GM19035 (cell line): ENCODE measurements at regions not wholly inside any gene's neighbourhood (a gene's known extent, or its start where the extent isn't known, plus 50 kb on each side); places are given as distances from the start of the nearest gene placed in this dataset.

Experiments
- ATAC-seq: cut with Tn5 transposase; IDR thresholded peaks from one replicate; pipeline ENCODE4 v1.9.1; 2021; ENCODE audit not compliant: unreplicated experiment

DNA sequence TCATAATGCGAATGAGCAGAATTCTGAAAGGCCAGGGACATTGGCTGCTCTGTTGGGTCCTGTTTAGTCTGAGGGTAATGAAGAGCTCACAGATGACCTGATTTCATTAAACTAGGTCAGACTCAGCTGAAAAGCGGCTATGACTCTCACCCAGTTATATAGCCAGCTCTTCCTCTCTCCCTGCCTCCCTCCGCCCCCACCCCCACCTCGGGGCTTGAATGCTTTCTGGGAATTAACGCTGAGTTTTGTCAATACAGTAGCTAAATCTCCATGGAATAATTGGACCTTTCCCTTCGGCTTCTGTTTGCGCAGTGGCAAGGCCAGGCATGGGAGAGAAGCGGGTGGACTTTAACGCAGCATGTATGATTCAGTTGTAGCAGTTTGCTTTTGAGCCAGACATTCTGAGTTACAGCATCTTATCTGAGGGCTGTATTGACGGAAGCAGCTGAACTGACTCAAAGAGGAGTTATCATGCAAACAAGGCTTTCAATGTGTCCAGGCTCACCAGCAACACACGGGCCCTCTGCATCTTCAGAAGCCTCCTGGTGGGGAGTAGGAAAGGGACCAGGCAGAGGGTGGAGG is 110.6 kb downstream of the MYCN start:
- no peak for ATAC-seq

DNA sequence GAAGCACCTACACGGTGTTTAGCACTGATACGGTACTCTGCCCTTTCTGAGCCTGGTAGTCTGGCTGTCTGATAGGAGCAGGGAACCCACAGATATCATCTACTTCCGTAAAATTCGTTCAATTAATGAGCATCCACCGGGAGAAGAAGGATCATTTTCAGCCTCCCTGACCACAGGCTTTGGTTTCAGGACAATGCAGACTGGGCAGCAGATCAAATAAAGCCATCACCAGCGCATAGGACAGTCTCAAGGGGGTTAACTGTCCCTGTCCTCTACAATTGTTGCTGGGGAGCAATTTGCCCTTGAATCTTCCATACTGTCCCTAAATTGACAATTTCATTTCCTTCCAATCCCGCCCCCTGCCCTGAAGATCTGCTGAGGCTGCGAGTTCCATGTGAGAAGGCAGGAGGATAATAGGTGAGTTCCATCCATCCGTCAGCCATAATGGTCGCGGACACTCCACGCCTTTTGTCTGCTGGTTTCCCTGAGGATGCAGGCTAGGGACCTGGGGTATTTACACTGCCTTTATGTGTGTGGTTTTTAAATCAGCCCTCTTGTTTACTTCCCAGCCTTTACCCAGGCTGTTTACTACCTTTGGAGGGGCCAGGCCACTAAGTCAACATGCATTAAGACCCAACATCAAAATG is 110.0 kb downstream of the MYCN start:
- ATAC-seq, result no peak

- no peak for ATAC-seq
Measured at GRCh38 chr2:16049406-16049805, 109.1 kb downstream of the MYCN start.

GRCh38 chr2:16048466-16048865 is 108.1 kb downstream of the MYCN start:
- no peak for ATAC-seq

DNA sequence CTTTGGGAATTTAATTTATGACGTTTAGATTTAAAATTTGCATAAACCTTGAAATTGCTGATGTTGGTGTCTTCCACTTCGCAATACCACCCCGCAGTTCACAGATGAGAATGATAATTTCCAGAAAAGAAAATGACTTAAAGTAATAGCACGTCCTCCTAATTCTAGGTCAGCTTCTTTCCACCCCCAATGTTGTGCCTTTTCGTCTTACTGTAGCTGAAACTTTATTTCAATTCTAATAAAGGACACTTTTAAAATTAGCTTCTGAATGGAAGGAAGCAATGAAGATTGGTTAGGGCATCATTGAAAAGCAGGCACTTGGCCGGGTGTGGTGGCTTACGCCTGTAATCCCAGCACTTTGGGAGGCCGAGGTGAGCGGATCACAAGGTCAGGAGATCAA is 107.4 kb downstream of the MYCN start:
- no peak for ATAC-seq

GRCh38 chr2:16046649-16047048 is 106.3 kb downstream of the MYCN start:
- no peak for ATAC-seq

- no peak for ATAC-seq
Measured at GRCh38 chr2:16045653-16046352, 105.5 kb downstream of the MYCN start.

GRCh38 chr2:16044946-16045456 is 104.7 kb downstream of the MYCN start:
- ATAC-seq, result no peak

DNA sequence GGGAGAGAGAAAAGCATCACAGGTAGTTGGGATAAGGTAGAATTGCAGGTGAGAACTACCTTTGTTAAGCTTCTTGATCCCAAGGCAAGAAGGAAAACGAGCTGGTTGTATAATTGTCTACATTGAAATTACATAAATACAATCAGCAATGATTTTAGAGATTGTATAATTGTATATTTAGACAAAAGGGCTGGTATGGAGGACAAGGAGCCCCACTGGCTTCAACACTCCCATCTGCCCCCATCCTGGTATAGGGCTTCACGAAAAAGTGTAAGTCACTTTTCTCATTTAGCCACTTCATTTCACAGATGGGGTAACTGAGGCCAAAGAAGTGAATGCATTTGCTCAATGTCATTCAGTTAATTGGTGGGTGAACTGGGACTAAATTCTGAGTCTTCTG is 103.3 kb downstream of the MYCN start:
- ATAC-seq, result no peak

GRCh38 chr2:16043192-16043591 is 102.8 kb downstream of the MYCN start:
- no peak for ATAC-seq

DNA sequence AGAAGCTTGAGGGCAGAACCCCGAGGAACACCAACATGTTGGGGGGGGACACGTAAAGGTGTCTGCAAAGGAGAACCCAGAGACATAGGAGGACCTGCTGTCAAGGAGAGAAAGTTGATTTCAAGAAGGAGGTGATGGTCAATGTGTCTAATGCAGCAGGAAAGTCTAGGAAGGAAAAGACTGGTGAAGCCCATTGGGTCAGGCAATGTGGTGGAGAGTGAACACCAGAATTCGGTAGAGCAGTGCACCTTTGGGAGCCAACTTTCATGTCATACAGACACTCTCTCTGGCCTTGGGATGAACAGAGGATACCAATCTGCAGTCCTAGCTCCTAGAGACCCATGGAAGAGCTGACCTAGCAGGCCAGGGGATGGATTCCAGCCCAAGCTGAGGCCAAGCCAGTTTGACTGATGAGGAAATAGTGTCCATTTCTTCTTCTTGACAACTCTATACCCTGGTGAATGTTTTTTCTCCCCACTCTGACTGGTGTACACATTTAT is 101.9 kb downstream of the MYCN start:
- ATAC-seq, result no peak

- no peak for ATAC-seq
Measured at GRCh38 chr2:16040271-16041010, 100.1 kb downstream of the MYCN start.

DNA sequence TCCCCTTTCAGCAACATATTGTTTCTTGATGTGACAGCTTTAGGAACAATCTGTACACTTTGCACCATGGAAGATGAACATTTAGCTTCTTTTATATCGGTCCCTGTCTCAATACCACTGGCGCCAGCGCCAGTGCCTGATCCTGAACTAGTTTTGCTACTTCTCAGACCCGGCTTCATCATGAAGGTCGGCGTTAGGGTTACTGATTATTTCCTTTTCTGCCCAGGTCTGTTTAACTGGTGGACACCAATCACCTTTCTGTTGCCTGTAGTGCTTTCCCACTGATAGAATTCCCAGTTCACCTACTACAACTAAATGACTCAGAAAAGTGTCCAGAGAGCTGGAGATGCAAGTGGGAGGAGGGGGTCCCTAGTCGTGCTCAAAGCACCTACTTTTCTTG is 99.5 kb downstream of the MYCN start:
- no peak for ATAC-seq

DNA sequence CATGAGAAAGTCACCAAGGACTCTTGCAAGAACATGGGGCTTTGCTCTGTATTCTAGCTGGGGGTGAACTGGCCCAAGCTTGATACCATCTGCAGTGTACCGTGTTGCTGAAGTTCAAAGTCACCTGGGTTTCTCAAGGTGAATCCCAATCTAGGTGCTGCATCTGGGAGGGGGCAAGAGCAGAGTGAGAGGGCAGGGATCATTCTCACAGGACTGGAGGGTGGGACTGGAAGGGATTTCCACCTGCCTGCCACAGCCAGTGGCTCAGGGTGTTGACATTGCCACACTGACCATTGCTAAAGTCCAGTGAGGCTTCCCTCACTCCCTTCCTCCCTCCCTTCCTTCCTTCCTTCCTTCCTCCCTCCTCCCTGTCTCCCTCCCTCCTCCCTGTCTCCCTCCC is 98.7 kb downstream of the MYCN start:
- ATAC-seq, result no peak

DNA sequence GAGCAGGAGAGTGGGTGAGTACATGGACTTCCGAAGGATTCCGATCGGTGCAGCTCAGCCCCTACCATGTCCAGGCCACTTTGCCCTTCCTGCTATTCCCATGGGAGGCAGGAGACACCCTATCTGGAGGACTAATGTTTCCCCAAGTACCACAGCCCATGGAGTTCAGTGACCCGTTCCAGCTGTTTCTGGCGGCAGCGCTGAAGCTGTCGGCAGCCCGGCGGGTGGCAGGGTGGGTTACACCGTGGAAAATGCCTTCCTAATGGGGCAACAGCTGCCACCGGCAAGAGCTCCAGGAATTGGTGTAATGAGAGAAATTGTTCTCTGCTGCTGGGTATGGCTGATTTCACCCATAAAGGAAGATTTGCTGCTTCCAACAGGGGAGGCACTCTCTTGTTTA is 98.3 kb downstream of the MYCN start:
- no peak for ATAC-seq

DNA sequence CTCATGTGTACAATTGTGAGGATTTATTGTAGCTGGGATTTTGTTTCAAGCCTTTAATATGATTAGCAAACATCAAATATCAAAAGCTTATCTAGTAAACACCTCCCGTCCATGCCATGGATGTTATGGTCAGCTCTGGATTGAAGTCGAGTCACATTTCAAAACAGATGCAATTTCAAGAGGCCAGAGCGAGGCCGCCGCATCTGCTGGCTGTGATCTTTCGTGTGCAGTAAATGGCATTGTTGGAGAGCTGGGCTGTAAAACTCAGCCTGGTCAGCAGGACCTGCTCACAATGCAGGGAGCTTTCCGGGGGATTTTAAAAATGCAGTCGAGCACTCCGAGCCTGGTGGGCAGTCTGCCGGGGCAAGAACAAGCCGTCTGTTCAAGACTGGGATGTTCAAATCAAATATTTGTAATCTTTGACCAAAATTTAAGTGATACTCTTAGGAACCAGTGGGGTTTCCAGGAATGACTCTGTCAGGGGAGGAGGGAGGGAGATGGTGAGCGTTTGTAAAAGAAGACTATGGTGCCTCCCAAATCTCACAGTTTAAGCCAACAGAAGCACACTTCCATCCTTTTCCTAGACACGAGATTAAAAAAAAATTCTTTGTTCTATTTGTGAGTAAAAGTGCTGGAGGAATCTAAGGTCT is 97.6 kb downstream of the MYCN start:
- no peak for ATAC-seq

- no peak for ATAC-seq
Measured at GRCh38 chr2:16036951-16037350, 96.6 kb downstream of the MYCN start.

GRCh38 chr2:16035747-16036745 is 95.7 kb downstream of the MYCN start:
- no peak for ATAC-seq

- no peak for ATAC-seq
Measured at GRCh38 chr2:16034975-16035746, 94.8 kb downstream of the MYCN start.
